Stimulated activated naive CD4-positive, alpha-beta T cell treated with Interleukin-2 at 50 U/mL for 16 hours (primary cell): ENCODE measurements at regions not wholly inside any gene's neighbourhood (a gene's known extent, or its start where the extent isn't known, plus 50 kb on each side); places are given as distances from the start of the nearest gene placed in this dataset.

Experiments used
- DNase-seq: peaks from one replicate; lab custom pipeline; 2025; lab: John Stamatoyannopoulos, UW

GRCh38 chr1:4871373-4871772 is 217.0 kb downstream of the AJAP1 start:
- no peak for DNase-seq

GRCh38 chr1:4868521-4868920 is 214.1 kb downstream of the AJAP1 start:
- no peak for DNase-seq

GRCh38 chr1:4856396-4856795 is 202.0 kb downstream of the AJAP1 start:
- DNase-seq, result no peak

GRCh38 chr1:4854367-4854766 is 200.0 kb downstream of the AJAP1 start:
- no peak for DNase-seq

- DNase-seq, result no peak
Measured at GRCh38 chr1:4853904-4854303, 199.5 kb downstream of the AJAP1 start.

GRCh38 chr1:4851385-4852065 is 197.1 kb downstream of the AJAP1 start:
- DNase-seq, result no peak

- DNase-seq, result no peak
Measured at GRCh38 chr1:4848431-4848830, 194.0 kb downstream of the AJAP1 start.

- DNase-seq, result no peak
Measured at GRCh38 chr1:4847711-4848110, 193.3 kb downstream of the AJAP1 start.
